GM12878 (cell line): ENCODE measurements at regions not wholly inside any gene's neighbourhood (a gene's known extent, or its start where the extent isn't known, plus 50 kb on each side); places are given as distances from the start of the nearest gene placed in this dataset.

Experiments
- ATAC-seq: fragments of 200-7000 bp; cut with Tn5 transposase; 3 replicates; pipeline ENCODE4 v1.9.1; 2020; ENCODE audit warnings: mild to moderate bottlenecking, moderate library complexity
- BruUV-seq: library from RNA; stranded (reverse); fragments of 400-500 nt; replicated peaks from 2 replicates; lab custom pipeline; 2021; lab: Mats Ljungman, UMichigan
- CTCF ChIA-PET: fragments of 300-600 bp; sonication (Branson Sonifier 250); formaldehyde crosslinking; extraction: SDS; loops from one replicate; lab custom pipeline; 2021; ENCODE audit warnings: inconsistent platforms; lab: Yijun Ruan, JAX
- POLR2A ChIA-PET: fragments of 350-600 bp; formaldehyde crosslinking; extraction: SDS; loops from one replicate; lab custom pipeline; 2021; ENCODE audit warnings: inconsistent platforms; lab: Charles Lee
- RAD21 ChIA-PET: fragments of 300-600 bp; sonication (Branson Sonifier 250); formaldehyde crosslinking; loops from one replicate; lab custom pipeline; 2023; ENCODE audit warnings: antibody characterized with exemption; ENCODE audit not compliant: unreplicated experiment; lab: Charles Lee
- SMC1A ChIA-PET: fragments of 300-600 bp; sonication (Branson Sonifier 250); formaldehyde crosslinking; loops from one replicate; lab custom pipeline; 2023; ENCODE audit not compliant: unreplicated experiment, uncharacterized antibody; lab: Charles Lee
- DNase-seq: peaks from one replicate; pipeline ENCODE4 v3.0.0-alpha.2; 2011; ENCODE audit warnings: low read depth, low spot score
- FAIRE-seq: peaks from 3 replicates; lab custom pipeline; 2011; peaks lifted over from hg19 to GRCh38; lab: Jason Lieb, UNC
- H2AFZ ChIP-seq: 2 replicates; pipeline ENCODE4 v1.6.0; 2011; ENCODE audit warnings: low read depth, low read length, control low read depth; ENCODE audit not compliant: control insufficient read depth
- H3K27ac ChIP-seq: 2 replicates; pipeline ENCODE4 v1.5.1; 2011; ENCODE audit warnings: control low read depth; ENCODE audit not compliant: control insufficient read depth, insufficient read depth
- H3K27me3 ChIP-seq, 2 experiments: replicated peaks in 1 of 2; 2 replicates each; pipeline versions ENCODE4 v1.6.0 to v1.6.1; 2011; ENCODE audit warnings: low read length in 1 of 2; ENCODE audit not compliant: control insufficient read depth in 2 of 2, insufficient read depth in 2 of 2
- H3K36me3 ChIP-seq, 2 experiments: 2 replicates each; pipeline ENCODE4 v1.5.1; 2011; ENCODE audit warnings: low read length in 1 of 2; ENCODE audit not compliant: control insufficient read depth in 2 of 2, insufficient read depth in 2 of 2
- H3K4me1 ChIP-seq: 2 replicates; pipeline ENCODE4 v1.6.1; 2011; ENCODE audit warnings: mild to moderate bottlenecking, low read length, moderate library complexity, mixed read lengths; ENCODE audit not compliant: control insufficient read depth, insufficient read depth
- H3K4me2 ChIP-seq: 2 replicates; pipeline ENCODE4 v1.6.0; 2011; ENCODE audit warnings: control low read depth; ENCODE audit not compliant: control insufficient read depth, insufficient read depth
- H3K4me3 ChIP-seq: fragments of 200-600 bp; sonication (generic); 2 replicates; pipeline ENCODE4 v1.5.1; 2016
- H3K79me2 ChIP-seq: 2 replicates; pipeline ENCODE4 v1.6.0; 2011; ENCODE audit warnings: low read length; ENCODE audit not compliant: control insufficient read depth, insufficient read depth
- H3K9ac ChIP-seq: 2 replicates; pipeline ENCODE4 v1.8.0; 2011; ENCODE audit warnings: low read length, control low read depth, mixed read lengths; ENCODE audit not compliant: control insufficient read depth, insufficient read depth
- H3K9me3 ChIP-seq: replicated peaks from 3 replicates; pipeline ENCODE4 v1.5.1; 2011; ENCODE audit warnings: mild to moderate bottlenecking, low read length; ENCODE audit not compliant: control insufficient read depth, insufficient read depth
- H4K20me1 ChIP-seq: 2 replicates; pipeline ENCODE4 v1.6.0; 2011; ENCODE audit not compliant: control insufficient read depth, insufficient read depth
- BMI1 ChIP-seq: fragments of 450-650 bp; IDR thresholded peaks from 2 replicates; pipeline ENCODE4 v1.6.1; 2016; ENCODE audit warnings: mild to moderate bottlenecking, moderate library complexity, borderline replicate concordance
- EED ChIP-seq: sonication (generic); IDR thresholded peaks from 2 replicates; pipeline ENCODE4 v1.6.1; 2016; ENCODE audit warnings: antibody characterized with exemption, low read depth
- GATAD2B ChIP-seq: fragments of 450-650 bp; conservative IDR thresholded peaks from 2 replicates; pipeline ENCODE4 v1.6.1; 2017; ENCODE audit warnings: low read depth, mild to moderate bottlenecking, moderate library complexity
- HDAC6 ChIP-seq: fragments of 200-600 bp; sonication (generic); IDR thresholded peaks from one replicate; pipeline ENCODE4 v1.8.0; 2017; ENCODE audit warnings: antibody characterized with exemption; ENCODE audit not compliant: unreplicated experiment
- IRF4 ChIP-seq: IDR thresholded peaks from 2 replicates; pipeline ENCODE4 v1.6.1; 2011; ENCODE audit warnings: low read depth, low read length
- LARP7 ChIP-seq: fragments of 450-650 bp; IDR thresholded peaks from 2 replicates; pipeline ENCODE4 v1.6.1; 2017; ENCODE audit warnings: mild to moderate bottlenecking
- RAD21 ChIP-seq: IDR thresholded peaks from 2 replicates; pipeline ENCODE4 v1.6.1; 2011; ENCODE audit warnings: mild to moderate bottlenecking, low read depth, low read length, moderate library complexity; ENCODE audit not compliant: insufficient read depth
- RAD51 ChIP-seq: fragments of 450-650 bp; IDR thresholded peaks from 2 replicates; pipeline ENCODE4 v1.6.1; 2016; ENCODE audit warnings: moderate library complexity, mild to moderate bottlenecking, inconsistent platforms
- RBBP5 ChIP-seq: fragments of 200-600 bp; sonication (generic); conservative IDR thresholded peaks from 2 replicates; pipeline ENCODE4 v1.6.1; 2016
- RUNX3 ChIP-seq: IDR thresholded peaks from 2 replicates; pipeline ENCODE4 v1.6.1; 2012; ENCODE audit warnings: low read length, inconsistent platforms
- SMC3 ChIP-seq: IDR thresholded peaks from 2 replicates; pipeline ENCODE4 v1.6.1; 2011; ENCODE audit warnings: low read length, improper control_type of control experiment, borderline replicate concordance
- SUZ12 ChIP-seq: fragments of 200-600 bp; sonication (generic); IDR thresholded peaks from one replicate; pipeline ENCODE4 v1.6.1; 2018; ENCODE audit warnings: antibody characterized with exemption, mild to moderate bottlenecking; ENCODE audit not compliant: unreplicated experiment
- TCF7 ChIP-seq: IDR thresholded peaks from 2 replicates; pipeline ENCODE4 v1.6.1; 2014; ENCODE audit warnings: antibody characterized with exemption, borderline replicate concordance
- ZBED1 ChIP-seq: IDR thresholded peaks from 2 replicates; pipeline ENCODE4 v1.6.1; 2016; ENCODE audit warnings: borderline replicate concordance
- ZNF207 ChIP-seq: fragments of 450-650 bp; IDR thresholded peaks from 2 replicates; pipeline ENCODE4 v1.6.1; 2014; ENCODE audit warnings: antibody characterized with exemption, mild to moderate bottlenecking, borderline replicate concordance
- ZNF384 ChIP-seq: IDR thresholded peaks from 2 replicates; pipeline ENCODE4 v1.6.1; 2012; ENCODE audit warnings: low read depth, mild to moderate bottlenecking, low read length, improper control_type of control experiment, borderline replicate concordance
- WGBS: methylation state at CpG from one replicate; pipeline ENCODE4 v1.1.6; 2016; ENCODE audit warnings: low lambda C conversion rate; ENCODE audit not compliant: insufficient replicate concordance, insufficient coverage; ENCODE audit errors: missing lambda C conversion rate; 5-methylcytosine and 5-hydroxymethylcytosine counted together
- in situ Hi-C: fragments of 300-500 bp; cut with MboI; formaldehyde crosslinking; loops from 9 replicates; pipeline ENCODE4 v1.14.3; 2018; ENCODE audit warnings: mixed read lengths
- intact Hi-C: fragments of 100-400 bp; cut with micrococcal nuclease; formaldehyde crosslinking; loops from one replicate; pipeline ENCODE4 v1.14.2; 2022; ENCODE audit not compliant: unreplicated experiment
- TF ChIP-seq, protein P1 (sequence below): fragments of 450-650 bp; IDR thresholded peaks from 2 replicates; pipeline ENCODE4 v1.6.1; 2017; ENCODE audit warnings: low read depth, mild to moderate bottlenecking, moderate library complexity
- TF ChIP-seq, protein P2 (sequence below): IDR thresholded peaks from 2 replicates; pipeline ENCODE4 v1.6.1; 2011; ENCODE audit warnings: low read depth, low read length, improper control_type of control experiment, borderline replicate concordance
- TF ChIP-seq, protein P3 (sequence below): fragments of 450-650 bp; IDR thresholded peaks from 2 replicates; pipeline ENCODE4 v1.6.1; 2017; ENCODE audit warnings: antibody characterized with exemption, mild to moderate bottlenecking, moderate library complexity
- TF ChIP-seq, protein P4 (sequence below): fragments of 450-650 bp; IDR thresholded peaks from 2 replicates; pipeline ENCODE4 v1.6.1; 2016; ENCODE audit warnings: mild to moderate bottlenecking

DNA sequence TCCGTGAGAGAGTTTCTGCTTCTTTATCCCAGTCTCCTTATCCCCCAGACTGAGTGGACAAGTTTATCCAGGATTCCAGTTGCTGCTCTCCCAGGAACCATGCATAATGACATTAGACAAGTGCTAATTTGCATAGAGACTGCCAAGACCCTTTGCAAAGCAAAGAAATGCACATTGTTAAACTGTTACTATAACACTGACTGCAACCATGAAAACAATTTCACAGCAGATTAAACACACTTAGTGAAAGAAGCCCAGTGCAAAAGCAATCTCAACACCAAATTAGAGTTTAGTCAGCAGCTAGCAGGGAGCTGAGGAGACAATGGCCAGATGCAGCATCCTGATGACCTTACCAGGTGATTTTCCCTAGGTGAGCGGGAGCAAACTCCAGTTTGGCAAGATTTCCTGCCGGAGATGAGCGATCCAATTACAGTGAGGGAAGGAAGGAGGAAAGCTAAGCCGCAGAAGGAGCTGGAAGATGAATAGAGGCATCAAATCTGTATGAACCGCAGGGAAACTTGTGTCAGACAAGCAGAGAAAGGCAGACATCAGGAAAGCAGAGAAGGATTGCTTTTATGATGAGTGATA lies 273.8 kb upstream of the B3GAT1 start:
- CTCF ChIA-PET: no interaction called here
- intact Hi-C loops: no loop called here
- Histone ChIP-seq H4K20me1 (no peaks in the 10 kb centered on the region; the same call in 1 of the 2 replicates), H3K27ac (no peak overlapping the region), H3K4me1 (no peaks in the 10 kb centered on the region), H3K4me2 (no peak overlapping the region)
- no TSS peak for BruUV-seq
- ATAC-seq: no peak
- TF ChIP-seq SUZ12: no peak
- TF ChIP-seq, protein P1, sequence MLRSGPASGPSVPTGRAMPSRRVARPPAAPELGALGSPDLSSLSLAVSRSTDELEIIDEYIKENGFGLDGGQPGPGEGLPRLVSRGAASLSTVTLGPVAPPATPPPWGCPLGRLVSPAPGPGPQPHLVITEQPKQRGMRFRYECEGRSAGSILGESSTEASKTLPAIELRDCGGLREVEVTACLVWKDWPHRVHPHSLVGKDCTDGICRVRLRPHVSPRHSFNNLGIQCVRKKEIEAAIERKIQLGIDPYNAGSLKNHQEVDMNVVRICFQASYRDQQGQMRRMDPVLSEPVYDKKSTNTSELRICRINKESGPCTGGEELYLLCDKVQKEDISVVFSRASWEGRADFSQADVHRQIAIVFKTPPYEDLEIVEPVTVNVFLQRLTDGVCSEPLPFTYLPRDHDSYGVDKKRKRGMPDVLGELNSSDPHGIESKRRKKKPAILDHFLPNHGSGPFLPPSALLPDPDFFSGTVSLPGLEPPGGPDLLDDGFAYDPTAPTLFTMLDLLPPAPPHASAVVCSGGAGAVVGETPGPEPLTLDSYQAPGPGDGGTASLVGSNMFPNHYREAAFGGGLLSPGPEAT: no peak
- TF ChIP-seq RUNX3: no peak
- TF ChIP-seq LARP7: no peak
- no peak for TF ChIP-seq RBBP5
- no peak for TF ChIP-seq BMI1
- TF ChIP-seq TCF7: no peak
- TF ChIP-seq RAD21: no peak
- TF ChIP-seq EED: no peak
- no peak for TF ChIP-seq IRF4
- TF ChIP-seq SMC3: no peak
- TF ChIP-seq, protein P2, sequence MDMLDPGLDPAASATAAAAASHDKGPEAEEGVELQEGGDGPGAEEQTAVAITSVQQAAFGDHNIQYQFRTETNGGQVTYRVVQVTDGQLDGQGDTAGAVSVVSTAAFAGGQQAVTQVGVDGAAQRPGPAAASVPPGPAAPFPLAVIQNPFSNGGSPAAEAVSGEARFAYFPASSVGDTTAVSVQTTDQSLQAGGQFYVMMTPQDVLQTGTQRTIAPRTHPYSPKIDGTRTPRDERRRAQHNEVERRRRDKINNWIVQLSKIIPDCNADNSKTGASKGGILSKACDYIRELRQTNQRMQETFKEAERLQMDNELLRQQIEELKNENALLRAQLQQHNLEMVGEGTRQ: no peak
- TF ChIP-seq RAD51: no peak
- TF ChIP-seq ZNF384: no peak
- TF ChIP-seq, protein P3, sequence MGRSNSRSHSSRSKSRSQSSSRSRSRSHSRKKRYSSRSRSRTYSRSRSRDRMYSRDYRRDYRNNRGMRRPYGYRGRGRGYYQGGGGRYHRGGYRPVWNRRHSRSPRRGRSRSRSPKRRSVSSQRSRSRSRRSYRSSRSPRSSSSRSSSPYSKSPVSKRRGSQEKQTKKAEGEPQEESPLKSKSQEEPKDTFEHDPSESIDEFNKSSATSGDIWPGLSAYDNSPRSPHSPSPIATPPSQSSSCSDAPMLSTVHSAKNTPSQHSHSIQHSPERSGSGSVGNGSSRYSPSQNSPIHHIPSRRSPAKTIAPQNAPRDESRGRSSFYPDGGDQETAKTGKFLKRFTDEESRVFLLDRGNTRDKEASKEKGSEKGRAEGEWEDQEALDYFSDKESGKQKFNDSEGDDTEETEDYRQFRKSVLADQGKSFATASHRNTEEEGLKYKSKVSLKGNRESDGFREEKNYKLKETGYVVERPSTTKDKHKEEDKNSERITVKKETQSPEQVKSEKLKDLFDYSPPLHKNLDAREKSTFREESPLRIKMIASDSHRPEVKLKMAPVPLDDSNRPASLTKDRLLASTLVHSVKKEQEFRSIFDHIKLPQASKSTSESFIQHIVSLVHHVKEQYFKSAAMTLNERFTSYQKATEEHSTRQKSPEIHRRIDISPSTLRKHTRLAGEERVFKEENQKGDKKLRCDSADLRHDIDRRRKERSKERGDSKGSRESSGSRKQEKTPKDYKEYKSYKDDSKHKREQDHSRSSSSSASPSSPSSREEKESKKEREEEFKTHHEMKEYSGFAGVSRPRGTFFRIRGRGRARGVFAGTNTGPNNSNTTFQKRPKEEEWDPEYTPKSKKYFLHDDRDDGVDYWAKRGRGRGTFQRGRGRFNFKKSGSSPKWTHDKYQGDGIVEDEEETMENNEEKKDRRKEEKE: no peak
- TF ChIP-seq GATAD2B: no peak
- TF ChIP-seq ZNF207: no peak
- TF ChIP-seq, protein P4, sequence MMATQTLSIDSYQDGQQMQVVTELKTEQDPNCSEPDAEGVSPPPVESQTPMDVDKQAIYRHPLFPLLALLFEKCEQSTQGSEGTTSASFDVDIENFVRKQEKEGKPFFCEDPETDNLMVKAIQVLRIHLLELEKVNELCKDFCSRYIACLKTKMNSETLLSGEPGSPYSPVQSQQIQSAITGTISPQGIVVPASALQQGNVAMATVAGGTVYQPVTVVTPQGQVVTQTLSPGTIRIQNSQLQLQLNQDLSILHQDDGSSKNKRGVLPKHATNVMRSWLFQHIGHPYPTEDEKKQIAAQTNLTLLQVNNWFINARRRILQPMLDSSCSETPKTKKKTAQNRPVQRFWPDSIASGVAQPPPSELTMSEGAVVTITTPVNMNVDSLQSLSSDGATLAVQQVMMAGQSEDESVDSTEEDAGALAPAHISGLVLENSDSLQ: no peak
- no peak for TF ChIP-seq ZBED1
- no peak for TF ChIP-seq HDAC6
- TF ChIP-seq, all 136 proteins: peak for 0
- Histone ChIP-seq H3K36me3 (no peaks in the 10 kb centered on the region), H3K4me3 (no peak overlapping the region), H3K79me2 (no peaks in the 10 kb centered on the region), H2AFZ (no peak overlapping the region), H3K9ac (no peak overlapping the region), H3K27me3 (no peaks in the 10 kb centered on the region; a peak in 3 of 4 replicates), H3K9me3 (no peaks in the 10 kb centered on the region)
- ChIA-PET SMC1A (no interaction called here), POLR2A (no interaction called here), RAD21 (no interaction called here)
- FAIRE-seq (no peak), DNase-seq (no peak)
- WGBS: 22% methylated on average over 6 of the region's 6 CpGs
- in situ Hi-C loops: no loop called here
